WTC11 (cell line): ENCODE measurements at regions not wholly inside any gene's neighbourhood (a gene's known extent, or its start where the extent isn't known, plus 50 kb on each side); places are given as distances from the start of the nearest gene placed in this dataset.

Experiments used
- ATAC-seq: fragments of 200-7000 bp; cut with Tn5 transposase; 2 replicates; pipeline ENCODE4 v1.10.0; 2021; ENCODE audit warnings: mild to moderate bottlenecking, moderate library complexity
- CTCF ChIA-PET: fragments of 300-600 bp; sonication (Branson Sonifier 250); formaldehyde crosslinking; loops from one replicate; lab custom pipeline; 2021; ENCODE audit warnings: antibody characterized with exemption; lab: Charles Lee
- POLR2A ChIA-PET: fragments of 350-600 bp; sonication (Branson Sonifier 250); formaldehyde crosslinking; loops from one replicate; lab custom pipeline; 2021; ENCODE audit warnings: antibody characterized with exemption; lab: Charles Lee
- DNase-seq: peaks from one replicate; pipeline ENCODE4 v3.0.0; 2021; ENCODE audit warnings: low spot score
- H3K27ac Mint-ChIP-seq: 2 replicates; pipeline ENCODE4 v1.8.0; 2021; ENCODE audit warnings: mixed read lengths
- H3K27me3 Mint-ChIP-seq: 2 replicates; pipeline ENCODE4 v1.8.0; 2021; ENCODE audit warnings: low read depth, mild to moderate bottlenecking, moderate library complexity, mixed read lengths
- H3K36me3 Mint-ChIP-seq: 2 replicates; pipeline ENCODE4 v1.8.0; 2021; ENCODE audit warnings: mixed read lengths
- H3K4me1 Mint-ChIP-seq: 2 replicates; pipeline ENCODE4 v1.8.0; 2022; ENCODE audit warnings: mixed read lengths
- H3K4me3 Mint-ChIP-seq: 2 replicates; pipeline ENCODE4 v1.8.0; 2021; ENCODE audit warnings: mild to moderate bottlenecking, moderate library complexity, mixed read lengths
- H3K9me3 Mint-ChIP-seq: 2 replicates; pipeline ENCODE4 v1.8.0; 2021; ENCODE audit warnings: mixed read lengths
- ATF3 ChIP-seq: sonication (generic); formaldehyde crosslinking; conservative IDR thresholded peaks from 2 replicates; pipeline ENCODE4 v1.8.1; 2022; ENCODE audit warnings: mild to moderate bottlenecking, missing genetic modification reagents
- ATF6 ChIP-seq: sonication (generic); formaldehyde crosslinking; IDR thresholded peaks from 2 replicates; pipeline ENCODE4 v1.8.1; 2023; ENCODE audit warnings: mild to moderate bottlenecking, missing genetic modification reagents
- CREM ChIP-seq: sonication (generic); formaldehyde crosslinking; IDR thresholded peaks from 2 replicates; pipeline ENCODE4 v1.8.1; 2022; ENCODE audit warnings: mild to moderate bottlenecking, missing genetic modification reagents, moderate library complexity
- FOXK1 ChIP-seq: sonication (generic); formaldehyde crosslinking; IDR thresholded peaks from 2 replicates; pipeline ENCODE4 v1.8.0; 2022; ENCODE audit warnings: mild to moderate bottlenecking, moderate library complexity, missing genetic modification reagents
- FOXP4 ChIP-seq: sonication (generic); formaldehyde crosslinking; IDR thresholded peaks from 2 replicates; pipeline ENCODE4 v1.8.0; 2022; ENCODE audit warnings: mild to moderate bottlenecking, missing genetic modification reagents
- HMGXB4 ChIP-seq: sonication (generic); formaldehyde crosslinking; IDR thresholded peaks from 2 replicates; pipeline ENCODE4 v1.8.1; 2023; ENCODE audit warnings: mild to moderate bottlenecking, moderate library complexity, missing genetic modification reagents
- PREB ChIP-seq: sonication (generic); formaldehyde crosslinking; IDR thresholded peaks from 2 replicates; pipeline ENCODE4 v1.8.1; 2022; ENCODE audit warnings: mild to moderate bottlenecking, missing genetic modification reagents, moderate library complexity, borderline replicate concordance
- SMAD3 ChIP-seq: sonication (generic); formaldehyde crosslinking; IDR thresholded peaks from 2 replicates; pipeline ENCODE4 v1.8.0; 2022; ENCODE audit warnings: missing genetic modification reagents, mild to moderate bottlenecking, borderline replicate concordance
- SOX15 ChIP-seq: fragments of 250-450 bp; sonication (Bioruptor Pico); IDR thresholded peaks from 2 replicates; pipeline ENCODE4 v1.9.0; 2021; ENCODE audit warnings: mild to moderate bottlenecking
- ZNF121 ChIP-seq: sonication (generic); formaldehyde crosslinking; IDR thresholded peaks from 2 replicates; pipeline ENCODE4 v1.8.0; 2023; ENCODE audit warnings: missing genetic modification reagents
- ZNF138 ChIP-seq: sonication (generic); formaldehyde crosslinking; conservative IDR thresholded peaks from 2 replicates; pipeline ENCODE4 v1.8.1; 2022; ENCODE audit warnings: mild to moderate bottlenecking, moderate library complexity, missing genetic modification reagents
- ZNF281 ChIP-seq: sonication (generic); formaldehyde crosslinking; IDR thresholded peaks from 2 replicates; pipeline ENCODE4 v1.8.0; 2023; ENCODE audit warnings: mild to moderate bottlenecking, missing genetic modification reagents
- ZNF416 ChIP-seq: fragments of 250-450 bp; sonication (Bioruptor Pico); IDR thresholded peaks from 2 replicates; pipeline ENCODE4 v1.9.0; 2021; ENCODE audit warnings: mild to moderate bottlenecking, inconsistent platforms
- ZNF671 ChIP-seq: fragments of 250-450 bp; sonication (Bioruptor Pico); IDR thresholded peaks from 2 replicates; pipeline ENCODE4 v1.8.0; 2021; ENCODE audit warnings: mild to moderate bottlenecking
- ZSCAN18 ChIP-seq: fragments of 250-450 bp; sonication (Bioruptor Pico); IDR thresholded peaks from 2 replicates; pipeline ENCODE4 v2.1.2; 2022; ENCODE audit warnings: mild to moderate bottlenecking, moderate library complexity

GRCh38 chr14:106109337-106109736, 583.0 kb downstream of the TMEM121 start:
- POLR2A ChIA-PET = no interaction called here
- H3K36me3 Mint-ChIP-seq = no peaks in the 10 kb centered on the region
- H3K4me3 Mint-ChIP-seq = no peak overlapping the region

GRCh38 chr14:106115401-106115800, 589.0 kb downstream of the TMEM121 start:
- H3K4me3 Mint-ChIP-seq = no peak overlapping the region
- peaks cover 45% of the 10 kb centered on the region for H3K9me3 Mint-ChIP-seq
- CTCF ChIA-PET = no interaction called here
- no peak for TF ChIP-seq HMGXB4 (CRISPR knock-in tag)
- TF ChIP-seq SMAD3 = no peak
- no peak for TF ChIP-seq ZNF138 (CRISPR knock-in tag)
- no peak for TF ChIP-seq ZNF121 (CRISPR knock-in tag)
- no peak for TF ChIP-seq ATF6
- no peak for TF ChIP-seq FOXK1 (CRISPR knock-in tag)
- TF ChIP-seq PREB (CRISPR knock-in tag) = no peak
- no peak for TF ChIP-seq ZNF671 (CRISPR knock-in tag)
- TF ChIP-seq ATF3 = no peak

More at GRCh38 chr14:106109337-106109736, 583.0 kb downstream of the TMEM121 start:
- CTCF ChIA-PET = no interaction called here
- ATAC-seq (no peak), DNase-seq (no peak)
- Mint-ChIP-seq H3K27me3 (no peaks in the 10 kb centered on the region), H3K9me3 (peaks cover 2% of the 10 kb centered on the region; the same call in 1 of the 2 replicates), H3K4me1 (no peaks in the 10 kb centered on the region), H3K27ac (no peak overlapping the region)
- no peak for TF ChIP-seq FOXP4 (CRISPR knock-in tag)
- no peak for TF ChIP-seq CREM (CRISPR knock-in tag)
- no peak for TF ChIP-seq ZNF416 (CRISPR knock-in tag)
- TF ChIP-seq SOX15 (CRISPR knock-in tag) = no peak
- no peak for TF ChIP-seq ZSCAN18
- TF ChIP-seq ZNF281 (CRISPR knock-in tag) = no peak

More at GRCh38 chr14:106115401-106115800, 589.0 kb downstream of the TMEM121 start:
- ATAC-seq = no peak
- Mint-ChIP-seq H3K27ac (no peak overlapping the region), H3K36me3 (peaks cover 38% of the 10 kb centered on the region), H3K27me3 (peaks cover 4% of the 10 kb centered on the region; the same call in 1 of the 2 replicates), H3K4me1 (no peaks in the 10 kb centered on the region)
- DNase-seq = no peak
- POLR2A ChIA-PET = no interaction called here
